ENCODE measurements at regions not wholly inside any gene's neighbourhood (a gene's known extent, or its start where the extent isn't known, plus 50 kb on each side); places are given as distances from the start of the nearest gene placed in this dataset.

DNA sequence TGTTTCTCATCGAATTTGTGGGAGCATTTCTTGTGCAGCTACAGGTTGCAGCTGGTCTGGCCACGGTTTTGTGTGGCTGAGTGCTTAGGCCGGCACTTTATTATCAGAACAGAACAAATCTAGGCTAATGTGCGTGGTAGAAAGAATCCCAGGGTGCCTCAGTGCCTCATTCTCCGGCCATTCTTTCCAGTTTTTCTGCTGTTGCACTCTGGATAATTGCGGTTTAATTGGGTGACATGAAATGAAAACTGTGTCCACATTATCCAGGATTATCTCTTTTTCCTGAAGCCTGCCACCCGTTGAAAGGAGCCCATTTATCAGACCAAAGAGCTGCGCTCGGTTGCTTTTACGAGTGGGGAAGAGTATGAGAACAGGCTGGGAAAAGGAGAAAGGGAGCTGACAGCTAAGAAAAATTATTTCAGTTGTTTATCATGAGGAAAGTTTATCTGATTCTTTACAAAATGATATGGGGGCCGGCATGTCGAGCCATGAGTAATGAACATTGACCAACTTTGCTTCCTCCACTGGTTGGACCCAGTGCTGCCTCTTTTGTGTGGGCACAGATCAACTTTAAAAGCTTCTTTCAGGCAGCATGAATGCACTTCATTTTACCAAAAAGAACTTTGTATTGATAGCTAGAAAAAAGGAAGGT is 117.0 kb upstream of the SOX21 start:
- no peaks in the 10 kb centered on the region for H3K36me3 Mint-ChIP-seq (ENCODE audit: unreplicated experiment)
- DNase-seq (ENCODE audit: extremely low spot score, unreplicated experiment): no peak
- H3K27ac Mint-ChIP-seq (ENCODE audit: unreplicated experiment): no peak overlapping the region
- H3K9me3 Mint-ChIP-seq (ENCODE audit: unreplicated experiment): no peaks in the 10 kb centered on the region
- TF ChIP-seq, protein P1, sequence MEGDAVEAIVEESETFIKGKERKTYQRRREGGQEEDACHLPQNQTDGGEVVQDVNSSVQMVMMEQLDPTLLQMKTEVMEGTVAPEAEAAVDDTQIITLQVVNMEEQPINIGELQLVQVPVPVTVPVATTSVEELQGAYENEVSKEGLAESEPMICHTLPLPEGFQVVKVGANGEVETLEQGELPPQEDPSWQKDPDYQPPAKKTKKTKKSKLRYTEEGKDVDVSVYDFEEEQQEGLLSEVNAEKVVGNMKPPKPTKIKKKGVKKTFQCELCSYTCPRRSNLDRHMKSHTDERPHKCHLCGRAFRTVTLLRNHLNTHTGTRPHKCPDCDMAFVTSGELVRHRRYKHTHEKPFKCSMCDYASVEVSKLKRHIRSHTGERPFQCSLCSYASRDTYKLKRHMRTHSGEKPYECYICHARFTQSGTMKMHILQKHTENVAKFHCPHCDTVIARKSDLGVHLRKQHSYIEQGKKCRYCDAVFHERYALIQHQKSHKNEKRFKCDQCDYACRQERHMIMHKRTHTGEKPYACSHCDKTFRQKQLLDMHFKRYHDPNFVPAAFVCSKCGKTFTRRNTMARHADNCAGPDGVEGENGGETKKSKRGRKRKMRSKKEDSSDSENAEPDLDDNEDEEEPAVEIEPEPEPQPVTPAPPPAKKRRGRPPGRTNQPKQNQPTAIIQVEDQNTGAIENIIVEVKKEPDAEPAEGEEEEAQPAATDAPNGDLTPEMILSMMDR (IDR thresholded peaks at IDR 0.05): no peak
- peaks cover 29% of the 10 kb centered on the region for H3K27me3 Mint-ChIP-seq (ENCODE audit: unreplicated experiment)
- H3K4me3 Mint-ChIP-seq (ENCODE audit: unreplicated experiment): no peak overlapping the region
- H3K4me1 Mint-ChIP-seq (ENCODE audit: unreplicated experiment): no peaks in the 10 kb centered on the region

DNA sequence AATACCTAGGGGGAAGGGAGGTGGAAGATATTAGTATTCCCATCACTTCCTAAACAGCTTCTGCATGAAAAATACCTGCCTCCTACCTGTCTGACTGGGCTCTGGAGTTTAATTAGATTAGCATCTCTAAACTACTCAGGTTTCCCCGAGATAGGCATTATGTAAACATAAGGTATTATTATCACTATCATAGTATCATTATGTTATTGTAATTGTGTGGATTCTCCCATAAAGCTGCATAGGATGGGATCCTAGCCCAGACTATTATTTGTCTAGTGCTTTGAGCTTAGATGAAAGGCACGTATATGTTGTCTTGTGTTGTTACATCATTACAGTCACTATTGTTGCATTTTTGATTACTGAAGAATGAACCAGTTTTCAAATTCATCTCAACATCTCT is 115.2 kb upstream of the SOX21 start:
- Mint-ChIP-seq H3K4me1 (ENCODE audit: unreplicated experiment) (no peaks in the 10 kb centered on the region), H3K4me3 (ENCODE audit: unreplicated experiment) (no peak overlapping the region), H3K27ac (ENCODE audit: unreplicated experiment) (no peak overlapping the region), H3K36me3 (ENCODE audit: unreplicated experiment) (no peaks in the 10 kb centered on the region), H3K9me3 (ENCODE audit: unreplicated experiment) (no peaks in the 10 kb centered on the region), H3K27me3 (ENCODE audit: unreplicated experiment) (peaks cover 30% of the 10 kb centered on the region)
- TF ChIP-seq, protein P1 (IDR thresholded peaks at IDR 0.05): no peak
- DNase-seq (ENCODE audit: extremely low spot score, unreplicated experiment): no peak

DNA sequence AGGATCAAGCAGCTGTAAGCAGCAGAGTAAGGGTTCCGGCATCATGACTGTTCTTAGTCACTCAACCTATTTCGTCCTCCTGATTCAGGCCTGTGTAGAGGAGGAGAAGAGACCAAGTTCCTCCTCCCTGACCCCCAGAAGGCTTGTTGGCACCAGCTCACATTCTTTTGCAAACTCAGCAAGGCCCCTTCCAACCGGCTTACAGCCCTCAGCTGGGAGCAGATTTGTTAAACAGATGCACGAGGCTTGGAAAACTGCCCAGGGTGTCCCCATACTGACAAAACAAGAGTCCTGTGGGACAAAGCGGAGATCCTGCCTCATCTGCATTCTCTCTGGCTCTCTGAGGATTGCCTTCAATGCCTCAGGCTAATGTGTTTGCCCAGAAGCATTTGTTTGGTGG is 113.2 kb upstream of the SOX21 start:
- no peaks in the 10 kb centered on the region for H3K9me3 Mint-ChIP-seq (ENCODE audit: unreplicated experiment)
- H3K4me3 Mint-ChIP-seq (ENCODE audit: unreplicated experiment): no peak overlapping the region
- H3K27me3 Mint-ChIP-seq (ENCODE audit: unreplicated experiment): peaks cover 43% of the 10 kb centered on the region
- H3K36me3 Mint-ChIP-seq (ENCODE audit: unreplicated experiment): no peaks in the 10 kb centered on the region
- H3K4me1 Mint-ChIP-seq (ENCODE audit: unreplicated experiment): no peaks in the 10 kb centered on the region
- H3K27ac Mint-ChIP-seq (ENCODE audit: unreplicated experiment): no peak overlapping the region
- TF ChIP-seq, protein P1 (IDR thresholded peaks at IDR 0.05): no peak
- no peak for DNase-seq (ENCODE audit: extremely low spot score, unreplicated experiment)

DNA sequence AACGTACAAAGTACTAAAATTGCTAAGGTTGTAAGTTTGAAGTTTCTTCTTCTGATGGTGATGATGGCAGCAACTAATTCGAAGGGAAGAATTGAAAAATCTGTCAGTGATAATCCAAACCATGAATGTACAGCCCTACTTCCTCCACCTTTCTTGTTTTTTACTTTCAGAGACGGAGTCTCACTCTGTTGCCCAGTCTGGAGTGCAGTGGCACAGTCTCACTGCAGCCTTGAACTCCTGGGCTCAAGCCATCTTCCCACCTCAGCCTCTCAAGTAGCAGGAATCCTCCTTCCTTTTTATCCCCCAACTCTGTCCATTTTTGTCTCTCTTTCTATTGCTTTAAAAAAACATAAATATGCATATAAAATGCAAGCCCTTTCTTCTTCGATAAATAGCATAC is 112.3 kb upstream of the SOX21 start:
- no peak for DNase-seq (ENCODE audit: extremely low spot score, unreplicated experiment)
- TF ChIP-seq, protein P1 (IDR thresholded peaks at IDR 0.05): no peak
- no peak overlapping the region for H3K27ac Mint-ChIP-seq (ENCODE audit: unreplicated experiment)
- no peaks in the 10 kb centered on the region for H3K4me1 Mint-ChIP-seq (ENCODE audit: unreplicated experiment)
- no peaks in the 10 kb centered on the region for H3K9me3 Mint-ChIP-seq (ENCODE audit: unreplicated experiment)
- no peak overlapping the region for H3K4me3 Mint-ChIP-seq (ENCODE audit: unreplicated experiment)
- H3K27me3 Mint-ChIP-seq (ENCODE audit: unreplicated experiment): peaks cover 36% of the 10 kb centered on the region
- no peaks in the 10 kb centered on the region for H3K36me3 Mint-ChIP-seq (ENCODE audit: unreplicated experiment)

DNA sequence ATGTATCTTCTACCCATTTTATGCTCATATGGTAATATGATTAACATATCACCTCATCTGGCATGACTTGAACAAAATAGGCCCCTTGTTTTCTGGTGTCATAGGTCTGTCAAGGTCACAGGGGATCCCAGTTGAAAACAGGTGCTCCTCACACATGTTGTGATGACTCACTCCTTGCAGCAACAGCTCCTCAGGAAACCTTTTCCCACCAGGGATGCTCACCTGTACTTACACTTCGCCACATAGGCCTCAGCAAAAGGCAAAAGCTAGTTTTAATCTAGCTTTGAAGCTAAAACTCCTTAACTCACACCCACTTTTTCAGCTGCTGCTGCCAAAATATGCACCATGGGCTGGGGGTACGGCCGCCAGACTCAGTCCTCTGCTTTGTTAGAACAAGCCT is 110.0 kb upstream of the SOX21 start:
- H3K4me1 Mint-ChIP-seq (ENCODE audit: unreplicated experiment): no peaks in the 10 kb centered on the region
- no peaks in the 10 kb centered on the region for H3K36me3 Mint-ChIP-seq (ENCODE audit: unreplicated experiment)
- peaks cover 32% of the 10 kb centered on the region for H3K27me3 Mint-ChIP-seq (ENCODE audit: unreplicated experiment)
- DNase-seq (ENCODE audit: extremely low spot score, unreplicated experiment): no peak
- no peak overlapping the region for H3K4me3 Mint-ChIP-seq (ENCODE audit: unreplicated experiment)
- H3K27ac Mint-ChIP-seq (ENCODE audit: unreplicated experiment): no peak overlapping the region
- no peaks in the 10 kb centered on the region for H3K9me3 Mint-ChIP-seq (ENCODE audit: unreplicated experiment)
- TF ChIP-seq, protein P1 (IDR thresholded peaks at IDR 0.05): no peak
